ENCODE measurements at regions not wholly inside any gene's neighbourhood (a gene's known extent, or its start where the extent isn't known, plus 50 kb on each side); places are given as distances from the start of the nearest gene placed in this dataset.
"Not testable (repeated sequence)": the region's sequence is repeated elsewhere in the genome, so short reads cannot be mapped to it uniquely, and the experiment has no call there.

DNA sequence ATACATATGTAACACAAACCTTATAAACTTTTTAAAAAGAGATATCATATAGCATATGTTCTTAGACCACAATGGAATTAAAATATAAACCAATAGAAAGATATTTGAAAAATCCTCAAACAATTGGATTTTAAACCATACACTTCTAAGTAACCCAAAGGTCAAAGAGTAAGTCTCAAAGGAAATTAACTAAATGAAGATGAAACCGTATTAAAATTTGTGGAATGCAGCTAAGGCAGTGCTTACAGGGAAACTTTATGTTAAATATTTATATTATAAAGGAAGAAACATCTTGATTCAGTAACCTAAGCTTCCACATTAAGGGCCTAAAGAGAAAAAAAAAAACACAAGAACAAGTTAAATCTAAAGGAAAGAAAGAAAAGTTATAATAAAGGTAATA is 966.1 kb downstream of the SLC4A3 start:
- intact Hi-C loops (cut with DNase I), result no loop called here
- Histone ChIP-seq H3K27me3 (no peaks in the 10 kb centered on the region), H3K27ac (no peak overlapping the region), H3K36me3 (no peaks in the 10 kb centered on the region), H3K4me1 (no peaks in the 10 kb centered on the region), H3K4me3 (no peak overlapping the region), H3K9me3 (no peaks in the 10 kb centered on the region)
- DNase-seq, result no peak
- ATAC-seq, result no peak
- TF ChIP-seq, protein P1, sequence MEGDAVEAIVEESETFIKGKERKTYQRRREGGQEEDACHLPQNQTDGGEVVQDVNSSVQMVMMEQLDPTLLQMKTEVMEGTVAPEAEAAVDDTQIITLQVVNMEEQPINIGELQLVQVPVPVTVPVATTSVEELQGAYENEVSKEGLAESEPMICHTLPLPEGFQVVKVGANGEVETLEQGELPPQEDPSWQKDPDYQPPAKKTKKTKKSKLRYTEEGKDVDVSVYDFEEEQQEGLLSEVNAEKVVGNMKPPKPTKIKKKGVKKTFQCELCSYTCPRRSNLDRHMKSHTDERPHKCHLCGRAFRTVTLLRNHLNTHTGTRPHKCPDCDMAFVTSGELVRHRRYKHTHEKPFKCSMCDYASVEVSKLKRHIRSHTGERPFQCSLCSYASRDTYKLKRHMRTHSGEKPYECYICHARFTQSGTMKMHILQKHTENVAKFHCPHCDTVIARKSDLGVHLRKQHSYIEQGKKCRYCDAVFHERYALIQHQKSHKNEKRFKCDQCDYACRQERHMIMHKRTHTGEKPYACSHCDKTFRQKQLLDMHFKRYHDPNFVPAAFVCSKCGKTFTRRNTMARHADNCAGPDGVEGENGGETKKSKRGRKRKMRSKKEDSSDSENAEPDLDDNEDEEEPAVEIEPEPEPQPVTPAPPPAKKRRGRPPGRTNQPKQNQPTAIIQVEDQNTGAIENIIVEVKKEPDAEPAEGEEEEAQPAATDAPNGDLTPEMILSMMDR (IDR thresholded peaks at IDR 0.05), result no peak

DNA sequence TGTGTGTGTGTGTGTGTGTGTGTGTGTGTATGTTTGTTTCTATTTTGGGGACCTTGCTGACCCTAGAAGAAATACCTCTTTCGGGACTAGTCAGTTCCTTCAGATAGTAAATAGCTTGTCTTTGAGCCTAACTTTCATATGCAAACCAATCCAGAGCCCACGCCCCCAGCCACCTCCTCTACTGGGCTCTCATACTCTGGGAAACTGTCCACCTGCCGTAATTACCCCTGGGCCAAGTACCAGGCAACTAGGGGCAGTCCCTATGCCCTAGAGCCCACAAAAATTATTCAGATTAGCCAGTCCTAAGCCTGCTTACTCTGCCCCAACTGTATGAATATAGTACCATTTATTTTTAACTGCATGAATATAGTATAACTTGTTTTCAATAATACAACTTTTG is 970.4 kb downstream of the EPHA4 start:
- H3K9me3 ChIP-seq, result no peaks in the 10 kb centered on the region
- no peaks in the 10 kb centered on the region for H3K36me3 ChIP-seq
- ATAC-seq (no peak), DNase-seq (no peak)
- no peak overlapping the region for H3K4me3 ChIP-seq
- no peaks in the 10 kb centered on the region for H3K4me1 ChIP-seq
- intact Hi-C loops (cut with DNase I), result no loop called here
- H3K27me3 ChIP-seq, result no peaks in the 10 kb centered on the region
- no peak overlapping the region for H3K27ac ChIP-seq
- TF ChIP-seq, protein P1 (IDR thresholded peaks at IDR 0.05), result no peak

DNA sequence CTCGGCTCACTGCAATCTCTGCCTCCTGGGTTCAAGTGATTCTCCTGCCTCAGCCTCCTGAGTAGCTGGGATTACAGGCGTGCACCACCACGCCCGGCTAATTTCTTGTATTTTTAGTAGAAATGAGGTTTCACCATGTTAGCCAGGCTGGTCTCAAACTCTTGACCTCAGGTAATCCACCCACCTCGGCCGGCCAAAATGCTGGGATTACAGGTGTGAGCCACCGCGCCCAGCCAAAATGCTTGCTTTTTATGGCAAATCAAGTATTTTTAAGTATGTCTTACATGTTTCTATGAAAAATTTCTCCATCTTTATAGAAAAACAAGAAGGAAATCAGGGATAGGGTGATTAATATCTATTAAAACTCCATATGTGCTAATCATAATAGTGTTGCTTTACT is 959.1 kb downstream of the EPHA4 start:
- intact Hi-C loops (cut with DNase I); H3K4me3 ChIP-seq; H3K27me3 ChIP-seq; H3K27ac ChIP-seq; DNase-seq; ATAC-seq; H3K9me3 ChIP-seq; H3K36me3 ChIP-seq; H3K4me1 ChIP-seq: not testable (repeated sequence)

DNA sequence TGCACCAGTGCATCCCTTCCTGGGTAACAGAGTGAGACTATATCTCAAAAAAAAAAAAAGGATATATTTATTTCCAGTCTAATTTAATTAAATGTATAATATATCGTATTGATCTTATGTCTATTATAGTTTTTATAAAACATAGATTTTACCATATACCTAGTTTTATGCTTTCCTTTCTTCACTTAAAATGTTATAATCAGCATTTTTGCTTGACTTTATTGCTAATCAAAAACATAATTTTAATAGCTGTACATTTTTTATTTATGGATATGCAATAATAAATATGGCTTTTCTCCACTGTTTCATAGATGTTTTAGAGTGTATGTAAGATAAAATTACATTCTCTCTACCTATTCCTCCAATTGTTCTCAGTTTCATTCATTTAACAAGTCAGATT is 958.0 kb downstream of the EPHA4 start:
- no peaks in the 10 kb centered on the region for H3K4me1 ChIP-seq
- DNase-seq, result no peak
- no peak overlapping the region for H3K27ac ChIP-seq
- intact Hi-C loops (cut with DNase I), result no loop called here
- no peaks in the 10 kb centered on the region for H3K36me3 ChIP-seq
- no peaks in the 10 kb centered on the region for H3K27me3 ChIP-seq
- H3K4me3 ChIP-seq, result no peak overlapping the region
- no peaks in the 10 kb centered on the region for H3K9me3 ChIP-seq
- ATAC-seq, result no peak
- TF ChIP-seq, protein P1 (IDR thresholded peaks at IDR 0.05), result no peak

DNA sequence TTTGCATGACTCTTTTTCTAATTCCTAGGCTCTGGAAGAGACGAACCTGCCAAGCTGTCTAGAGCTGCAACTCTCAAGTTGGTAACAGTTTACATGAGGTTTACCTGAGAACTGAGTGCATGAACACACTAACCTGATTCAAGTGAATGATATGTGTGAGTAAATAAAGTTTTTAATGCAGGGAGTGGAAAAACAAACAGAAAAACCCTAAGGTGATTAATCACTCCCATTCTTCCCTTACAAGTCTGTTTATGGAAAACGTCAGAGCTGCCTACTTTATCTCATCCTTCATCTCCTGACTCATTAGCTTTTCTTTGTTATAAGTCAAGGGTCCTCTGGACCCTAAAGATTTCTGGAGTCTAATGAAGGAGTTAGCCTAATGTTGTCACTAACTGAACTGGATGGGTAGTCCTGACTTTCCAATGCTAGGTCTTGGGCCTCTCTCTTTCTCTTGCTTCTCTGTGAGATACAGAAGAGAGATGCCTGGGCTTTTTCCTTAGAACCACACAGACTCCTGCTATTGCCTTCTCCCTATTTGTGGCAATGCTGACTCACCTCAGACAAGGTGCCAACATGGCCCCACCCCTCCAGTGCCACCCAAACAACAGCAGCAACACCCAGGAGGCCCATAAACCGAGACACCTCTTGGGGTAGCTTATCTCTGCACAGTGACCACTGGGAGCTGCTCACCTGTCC is 952.4 kb downstream of the EPHA4 start:
- Histone ChIP-seq H3K9me3 (no peaks in the 10 kb centered on the region), H3K27me3 (no peaks in the 10 kb centered on the region), H3K4me1 (no peaks in the 10 kb centered on the region), H3K4me3 (no peak overlapping the region), H3K36me3 (no peaks in the 10 kb centered on the region), H3K27ac (no peak overlapping the region)
- intact Hi-C loops (cut with DNase I), result no loop called here
- TF ChIP-seq, protein P1 (IDR thresholded peaks at IDR 0.05), result no peak
- DNase-seq (no peak), ATAC-seq (no peak)

DNA sequence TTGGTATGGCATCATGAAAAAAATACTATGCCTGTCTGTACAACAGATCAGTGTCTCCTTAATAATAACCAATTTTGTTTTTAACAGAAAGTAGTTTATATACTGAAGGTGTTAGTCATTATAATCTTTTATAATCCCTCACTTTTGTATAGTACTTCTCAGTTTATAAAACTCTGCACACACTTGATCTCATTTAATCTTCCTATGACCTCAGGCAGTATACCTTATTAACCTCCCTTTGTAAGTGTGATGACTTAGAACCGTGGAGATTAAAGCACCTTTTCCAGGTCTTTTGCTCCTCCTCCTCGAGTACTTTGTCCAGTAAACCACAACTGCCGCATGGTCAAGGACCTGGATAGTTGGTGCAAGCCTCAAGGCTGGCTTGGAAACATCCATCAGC is 945.5 kb downstream of the EPHA4 start:
- no peak overlapping the region for H3K27ac ChIP-seq
- ATAC-seq (no peak), DNase-seq (no peak)
- no peak overlapping the region for H3K4me3 ChIP-seq
- no peaks in the 10 kb centered on the region for H3K9me3 ChIP-seq
- H3K4me1 ChIP-seq, result no peaks in the 10 kb centered on the region
- intact Hi-C loops (cut with DNase I), result no loop called here
- no peaks in the 10 kb centered on the region for H3K36me3 ChIP-seq
- TF ChIP-seq, protein P1 (IDR thresholded peaks at IDR 0.05), result no peak
- no peaks in the 10 kb centered on the region for H3K27me3 ChIP-seq

Measured in upper lobe of right lung (tissue), 1 donor.